ENCODE measurements at regions not wholly inside any gene's neighbourhood (a gene's known extent, or its start where the extent isn't known, plus 50 kb on each side); places are given as distances from the start of the nearest gene placed in this dataset.

DNA sequence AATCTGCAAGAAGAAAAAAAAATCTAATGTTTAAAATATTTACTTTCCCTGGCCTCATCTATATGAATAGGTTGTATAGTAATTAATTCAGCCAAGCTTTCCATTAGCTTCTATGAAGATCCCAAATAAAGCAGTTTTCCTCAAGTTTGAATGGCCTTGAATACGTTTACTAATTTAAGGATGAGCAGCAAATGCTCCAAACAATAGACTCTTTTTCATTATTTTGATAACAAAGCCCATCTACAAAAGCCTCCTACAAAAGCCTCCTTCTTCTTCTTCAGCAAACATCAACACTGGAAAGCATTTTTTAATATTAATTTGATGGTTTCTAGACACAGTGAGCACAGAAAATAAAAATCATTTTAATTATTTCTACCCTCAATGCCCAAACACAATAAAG is 1130.3 kb upstream of the CNTN5 start:
- TF ChIP-seq CTCF (conservative IDR thresholded peaks at IDR 0.05; ENCODE audit: low read depth, low read length), result no peak
- TF ChIP-seq EZH2 (IDR thresholded peaks at IDR 0.05; ENCODE audit: borderline replicate concordance, low read depth, low read length, poor library complexity, severe bottlenecking), result no peak

All from A673 (cell line).